ENCODE measurements at regions not wholly inside any gene's neighbourhood (a gene's known extent, or its start where the extent isn't known, plus 50 kb on each side); places are given as distances from the start of the nearest gene placed in this dataset.
"Not testable (repeated sequence)": the region's sequence is repeated elsewhere in the genome, so short reads cannot be mapped to it uniquely, and the experiment has no call there.

- intact Hi-C loops (cut with DNase I), result loop anchor here (10.0 kb wide), 1 partner anchor 58 kb away; no protein-coding TSS in a partner anchor
Observed at GRCh38 chr15:36052641-36053040, 506.7 kb upstream of the DPH6 start.

DNA sequence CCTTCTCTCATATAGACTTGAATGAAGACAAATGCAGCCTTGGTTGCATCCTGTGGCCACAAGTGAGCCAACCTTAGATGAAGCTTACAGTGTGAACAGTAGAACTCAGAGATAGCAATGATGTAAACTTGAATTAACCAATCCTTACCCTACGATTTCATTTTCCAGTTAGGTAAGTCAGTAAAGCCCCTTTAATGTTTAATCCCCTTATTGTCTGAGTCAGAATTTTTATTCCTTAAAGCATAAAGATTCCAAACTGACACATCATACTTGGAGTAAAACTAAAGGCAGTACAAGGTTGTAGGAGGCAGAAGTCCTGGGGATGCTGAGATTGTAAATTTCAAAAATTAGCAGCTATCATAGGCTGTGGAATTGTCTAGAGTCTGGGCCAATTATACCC, 507.8 kb upstream of the DPH6 start:
- DNase-seq (no peak), ATAC-seq (ENCODE audit: poor library complexity) (no peak)
- intact Hi-C loops (cut with DNase I), result loop anchor here (10.0 kb wide), 1 partner anchor 59 kb away; no protein-coding TSS in a partner anchor

More at GRCh38 chr15:36052641-36053040, 506.7 kb upstream of the DPH6 start:
- not testable (repeated sequence) for DNase-seq
- peak; percentile 55 for ATAC-seq (ENCODE audit: poor library complexity)

- intact Hi-C loops (cut with DNase I), result loop anchor here (10.0 kb wide), 1 partner anchor 65 kb away; no protein-coding TSS in a partner anchor
- ATAC-seq (ENCODE audit: poor library complexity) (no peak), DNase-seq (no peak)
Observed at GRCh38 chr15:36059596-36059995, 513.6 kb upstream of the DPH6 start.

DNA sequence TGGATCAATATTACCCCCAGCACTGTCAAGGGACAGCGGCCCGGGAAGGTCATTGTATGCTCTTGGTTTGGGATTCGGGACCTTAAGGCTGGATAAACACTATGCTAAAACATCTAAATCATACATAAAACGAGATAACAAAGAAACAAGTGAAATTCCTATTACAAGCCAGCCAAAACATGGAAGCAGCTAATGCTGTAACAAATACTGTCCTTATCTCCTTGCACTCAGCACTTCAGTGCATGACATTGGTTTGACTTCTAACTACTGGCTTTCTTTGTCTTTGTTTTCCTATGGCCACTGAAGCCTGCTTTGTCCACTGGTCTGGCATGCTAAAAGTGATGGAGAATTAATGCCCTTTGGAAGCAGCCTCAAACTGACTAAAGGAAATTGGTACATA, 516.4 kb upstream of the DPH6 start:
- no peak for DNase-seq
- peak; percentile 72 for ATAC-seq (ENCODE audit: poor library complexity)
- intact Hi-C loops (cut with DNase I), result no loop called here

DNA sequence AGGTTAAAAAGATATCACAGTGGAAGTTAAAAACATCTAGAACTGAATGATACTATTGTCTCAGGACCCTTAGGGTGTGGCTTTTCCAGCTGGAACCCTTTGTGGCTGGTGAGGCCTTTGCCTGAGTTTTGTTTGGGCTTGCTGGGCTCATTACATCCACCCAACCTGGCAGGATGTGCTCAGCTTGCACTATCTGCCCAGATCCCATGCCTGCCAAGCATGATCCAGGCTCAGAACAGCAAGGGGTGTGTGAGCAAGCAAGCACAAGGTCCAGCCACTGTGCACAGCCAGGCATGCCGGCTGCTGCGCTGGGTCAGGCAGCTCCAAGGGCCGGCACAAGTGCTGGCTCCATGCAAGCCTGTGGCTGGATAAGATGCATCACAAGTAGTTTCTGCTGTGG, 512.7 kb upstream of the CDIN1 start:
- ATAC-seq (ENCODE audit: poor library complexity) (no peak), DNase-seq (peak; percentile 40)
- intact Hi-C loops (cut with DNase I), result no loop called here

GRCh38 chr15:36067483-36068274, 511.7 kb upstream of the CDIN1 start:
- intact Hi-C loops (cut with DNase I), result no loop called here
- DNase-seq (no peak), ATAC-seq (ENCODE audit: poor library complexity) (no peak)

GRCh38 chr15:36075333-36075732, 504.1 kb upstream of the CDIN1 start:
- ATAC-seq (ENCODE audit: poor library complexity) (no peak), DNase-seq (no peak)
- intact Hi-C loops (cut with DNase I), result no loop called here

- intact Hi-C loops (cut with DNase I), result no loop called here
Observed at GRCh38 chr15:36079021-36079420, 500.4 kb upstream of the CDIN1 start.

DNA sequence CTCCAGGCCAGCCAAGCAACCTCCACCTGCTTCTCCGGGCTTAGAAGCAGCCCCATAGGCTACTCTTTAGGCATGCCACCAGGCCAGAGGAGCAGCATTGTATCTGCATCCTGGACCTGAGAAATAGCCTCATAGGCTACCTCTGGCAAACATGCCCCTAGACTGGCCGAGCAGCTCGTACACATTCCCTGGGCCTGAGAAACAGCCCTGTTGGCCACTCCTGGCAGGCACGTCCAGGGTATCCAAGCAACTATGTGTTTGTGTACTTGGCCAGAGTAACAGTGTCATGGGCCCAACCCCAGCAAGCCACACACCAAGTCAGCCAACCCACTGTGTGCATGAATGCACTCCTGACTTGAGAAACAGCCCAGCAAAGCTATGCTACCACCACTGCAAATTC, 498.7 kb upstream of the CDIN1 start:
- peak; percentile 78 for ATAC-seq (ENCODE audit: poor library complexity)
- DNase-seq, result peak; percentile 41
- intact Hi-C loops (cut with DNase I), result no loop called here

More at GRCh38 chr15:36079021-36079420, 500.4 kb upstream of the CDIN1 start:
- DNase-seq, result no peak
- ATAC-seq (ENCODE audit: poor library complexity), result no peak

DNA sequence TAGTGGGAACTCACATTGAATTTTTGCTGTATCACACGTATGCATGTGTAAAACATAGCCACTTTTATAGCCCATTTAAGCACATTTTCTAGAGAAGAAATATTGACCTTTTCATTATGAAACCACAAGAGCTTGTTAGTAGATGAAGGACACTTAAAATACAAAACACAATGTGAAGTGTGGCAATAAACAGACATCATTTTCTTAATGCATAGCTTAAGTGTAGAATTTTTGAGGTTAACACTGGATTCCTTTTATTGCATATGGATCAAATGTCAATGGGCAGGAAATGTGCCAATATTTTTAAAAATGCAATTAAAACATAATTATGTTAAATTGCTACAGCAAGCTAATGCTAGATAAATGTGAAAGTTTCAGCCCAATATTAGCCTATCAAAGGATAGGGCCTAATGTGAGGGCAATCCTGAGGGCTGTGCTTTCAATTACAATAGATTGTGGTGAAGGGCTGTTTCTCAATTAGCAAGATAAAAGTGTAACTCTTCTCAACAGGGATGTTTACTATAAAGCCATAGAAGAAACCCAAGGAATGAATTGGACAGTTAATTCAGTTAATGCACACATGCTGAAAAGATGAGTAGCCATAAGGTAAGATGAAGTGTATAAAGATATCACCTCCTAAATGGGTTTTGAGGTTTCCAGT, 489.0 kb upstream of the CDIN1 start:
- ATAC-seq (ENCODE audit: poor library complexity) (no peak), DNase-seq (no peak)
- intact Hi-C loops (cut with DNase I), result no loop called here

GRCh38 chr15:36106640-36107335, 472.6 kb upstream of the CDIN1 start:
- ATAC-seq (ENCODE audit: poor library complexity), result peak; percentile 93

GRCh38 chr15:36108541-36108940, 470.9 kb upstream of the CDIN1 start:
- DNase-seq, result no peak
- ATAC-seq (ENCODE audit: poor library complexity), result no peak
- intact Hi-C loops (cut with DNase I), result no loop called here

More at GRCh38 chr15:36106640-36107335, 472.6 kb upstream of the CDIN1 start:
- no peak for DNase-seq
- intact Hi-C loops (cut with DNase I), result no loop called here

GRCh38 chr15:36109943-36110658, 469.3 kb upstream of the CDIN1 start:
- ATAC-seq (ENCODE audit: poor library complexity) (no peak), DNase-seq (no peak)
- intact Hi-C loops (cut with DNase I), result no loop called here

DNA sequence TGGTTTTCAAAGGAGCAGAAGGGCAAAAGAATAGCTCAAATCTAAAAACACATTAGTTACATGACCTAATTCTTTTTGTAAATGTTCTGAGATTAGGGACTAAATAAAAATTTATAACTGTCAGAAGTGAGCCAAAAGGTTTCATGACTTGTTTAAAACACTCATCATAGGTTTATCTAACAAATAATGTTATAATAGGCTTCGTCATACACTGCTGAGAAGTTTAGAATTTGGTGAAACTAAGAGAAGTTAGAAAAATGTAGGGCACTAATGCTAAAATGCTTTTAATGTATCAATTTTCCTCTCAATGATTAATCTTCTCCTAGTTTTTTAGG, 468.8 kb upstream of the CDIN1 start:
- intact Hi-C loops (cut with DNase I), result no loop called here
- no peak for DNase-seq
- ATAC-seq (ENCODE audit: poor library complexity), result no peak

DNA sequence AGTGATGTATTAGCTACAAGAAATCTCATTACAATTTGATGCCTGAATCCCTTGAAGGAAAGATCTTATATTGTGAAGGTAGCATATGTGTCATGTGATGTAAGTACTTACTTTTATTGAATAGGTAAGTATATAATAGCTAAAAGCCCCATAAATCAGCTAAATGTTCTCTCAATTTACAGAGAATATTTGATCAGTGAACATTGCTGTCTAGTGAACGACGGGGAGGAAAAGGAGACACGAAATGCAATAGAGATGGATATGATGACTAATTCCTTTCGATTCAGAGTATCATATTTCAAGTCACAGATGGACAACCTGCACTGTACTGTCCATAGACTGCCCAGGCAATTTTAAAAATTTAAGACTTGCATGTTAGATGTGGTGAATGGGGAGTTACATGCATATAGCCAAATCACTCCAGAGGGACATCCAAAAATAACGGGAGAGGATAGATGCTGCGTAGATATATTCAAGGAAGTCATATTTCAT, 462.1 kb upstream of the CDIN1 start:
- intact Hi-C loops (cut with DNase I), result no loop called here
- no peak for DNase-seq
- ATAC-seq (ENCODE audit: poor library complexity), result no peak

- ATAC-seq (ENCODE audit: poor library complexity) (no peak), DNase-seq (no peak)
- intact Hi-C loops (cut with DNase I), result no loop called here
Observed at GRCh38 chr15:36126194-36126593, 453.2 kb upstream of the CDIN1 start.

GRCh38 chr15:36130641-36131310, 448.6 kb upstream of the CDIN1 start:
- no peak for ATAC-seq (ENCODE audit: poor library complexity)
- no peak for DNase-seq
- intact Hi-C loops (cut with DNase I), result no loop called here

DNA sequence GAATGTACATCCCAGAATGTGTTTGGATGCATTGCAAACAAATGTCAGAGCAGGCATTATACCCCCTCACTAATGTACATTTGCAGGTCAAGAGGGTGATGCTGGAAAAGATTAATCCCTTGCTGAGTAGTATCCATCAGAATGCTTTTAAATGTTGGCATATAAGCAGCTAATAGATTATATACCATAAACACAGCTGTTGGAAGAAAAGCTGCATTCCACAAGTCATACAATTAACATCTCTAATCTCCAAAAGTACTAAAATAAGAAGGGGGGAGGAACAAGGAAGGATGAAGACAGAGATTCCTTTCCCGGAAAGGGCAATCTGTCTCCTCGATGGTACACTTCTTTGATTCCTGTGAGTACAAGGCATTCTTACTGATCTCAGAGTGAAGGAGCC, 445.7 kb upstream of the CDIN1 start:
- DNase-seq (no peak), ATAC-seq (ENCODE audit: poor library complexity) (no peak)
- intact Hi-C loops (cut with DNase I), result no loop called here

Measured in Right ventricle myocardium superior (tissue), 1 donor.